ENCODE measurements at regions not wholly inside any gene's neighbourhood (a gene's known extent, or its start where the extent isn't known, plus 50 kb on each side); places are given as distances from the start of the nearest gene placed in this dataset.

DNA sequence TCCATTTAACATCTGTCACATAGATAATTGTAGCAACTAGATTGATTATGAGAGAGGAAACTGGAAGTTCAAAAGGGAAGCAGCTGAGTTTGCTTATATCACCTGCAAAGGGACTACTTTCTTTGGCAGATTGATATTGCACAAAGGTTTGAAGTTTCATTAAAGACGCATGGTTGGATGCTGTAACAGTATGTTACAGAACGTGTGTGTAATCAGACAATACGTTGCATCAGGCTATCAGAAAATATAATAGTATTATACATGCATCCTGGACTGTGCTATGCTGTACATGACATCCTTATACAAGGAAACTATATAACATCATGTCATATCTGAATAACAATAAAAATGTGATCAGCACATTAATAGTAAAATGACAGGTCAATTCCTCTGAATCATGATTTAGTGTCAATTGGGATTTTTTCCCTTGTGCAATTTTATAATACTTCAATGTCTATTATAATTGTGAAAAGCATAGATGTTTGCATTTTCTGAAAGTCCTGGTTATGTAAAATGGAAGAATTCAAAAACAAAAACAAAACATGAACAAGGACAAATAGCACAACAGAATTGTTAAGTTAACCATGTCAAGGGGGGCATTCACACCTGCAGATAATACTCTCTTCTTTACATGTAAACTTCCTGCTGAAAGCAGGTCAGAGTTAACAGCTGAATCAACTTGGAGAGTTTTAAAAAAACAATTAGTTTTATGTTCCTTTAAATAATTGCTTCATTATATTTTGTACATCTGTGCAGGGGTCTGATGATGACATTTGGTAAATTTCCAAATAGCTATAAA, 283.2 kb upstream of the KCNH8 start:
- no peak for TF ChIP-seq POLR2A (IDR thresholded peaks at IDR 0.05; ENCODE audit: extremely low read depth, insufficient read length)
- TF ChIP-seq, protein P1, sequence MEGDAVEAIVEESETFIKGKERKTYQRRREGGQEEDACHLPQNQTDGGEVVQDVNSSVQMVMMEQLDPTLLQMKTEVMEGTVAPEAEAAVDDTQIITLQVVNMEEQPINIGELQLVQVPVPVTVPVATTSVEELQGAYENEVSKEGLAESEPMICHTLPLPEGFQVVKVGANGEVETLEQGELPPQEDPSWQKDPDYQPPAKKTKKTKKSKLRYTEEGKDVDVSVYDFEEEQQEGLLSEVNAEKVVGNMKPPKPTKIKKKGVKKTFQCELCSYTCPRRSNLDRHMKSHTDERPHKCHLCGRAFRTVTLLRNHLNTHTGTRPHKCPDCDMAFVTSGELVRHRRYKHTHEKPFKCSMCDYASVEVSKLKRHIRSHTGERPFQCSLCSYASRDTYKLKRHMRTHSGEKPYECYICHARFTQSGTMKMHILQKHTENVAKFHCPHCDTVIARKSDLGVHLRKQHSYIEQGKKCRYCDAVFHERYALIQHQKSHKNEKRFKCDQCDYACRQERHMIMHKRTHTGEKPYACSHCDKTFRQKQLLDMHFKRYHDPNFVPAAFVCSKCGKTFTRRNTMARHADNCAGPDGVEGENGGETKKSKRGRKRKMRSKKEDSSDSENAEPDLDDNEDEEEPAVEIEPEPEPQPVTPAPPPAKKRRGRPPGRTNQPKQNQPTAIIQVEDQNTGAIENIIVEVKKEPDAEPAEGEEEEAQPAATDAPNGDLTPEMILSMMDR (IDR thresholded peaks at IDR 0.05; ENCODE audit: low read depth, low read length), result no peak
- TF ChIP-seq, protein P2, sequence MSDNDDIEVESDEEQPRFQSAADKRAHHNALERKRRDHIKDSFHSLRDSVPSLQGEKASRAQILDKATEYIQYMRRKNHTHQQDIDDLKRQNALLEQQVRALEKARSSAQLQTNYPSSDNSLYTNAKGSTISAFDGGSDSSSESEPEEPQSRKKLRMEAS (IDR thresholded peaks at IDR 0.05; ENCODE audit: low read depth, low read length), result no peak

Data from NB4 (cell line).